Sigmoid colon (tissue), 4 donors: ENCODE measurements at regions not wholly inside any gene's neighbourhood (a gene's known extent, or its start where the extent isn't known, plus 50 kb on each side); places are given as distances from the start of the nearest gene placed in this dataset.

Experiments used
- CTCF ChIP-seq, 4 experiments: fragments of 450-650 bp in 3 of 4; fragments of 200-600 bp in 1 of 4; IDR thresholded peaks; one replicate each; pipeline ENCODE4 v1.5.1; 2016 to 2019; ENCODE audit warnings: antibody characterized with exemption in 4 of 4, mild to moderate bottlenecking in 3 of 4, moderate library complexity in 2 of 4
- EP300 ChIP-seq, 4 donors: sonication (generic); formaldehyde crosslinking; IDR thresholded peaks; one replicate each; pipeline ENCODE4 v1.6.1; 2017; ENCODE audit warnings: antibody characterized with exemption in 4 of 4
- POLR2A ChIP-seq, 2 donors: fragments of 450-650 bp; IDR thresholded peaks; one replicate each; pipeline ENCODE4 v1.6.1; 2016; ENCODE audit warnings: antibody characterized with exemption in 2 of 2, mild to moderate bottlenecking in 2 of 2, moderate library complexity in 2 of 2
- POLR2AphosphoS5 ChIP-seq, 4 donors: sonication (generic); formaldehyde crosslinking; IDR thresholded peaks; one replicate each; pipeline ENCODE4 v1.6.1; 2017; ENCODE audit warnings: antibody characterized with exemption in 4 of 4

- TF ChIP-seq CTCF (IDR thresholded peaks at IDR 0.05), result no peak
- TF ChIP-seq POLR2AphosphoS5 (IDR thresholded peaks at IDR 0.05), result no peak
- no peak for TF ChIP-seq POLR2A (IDR thresholded peaks at IDR 0.05)
- TF ChIP-seq EP300 (IDR thresholded peaks at IDR 0.05), result no peak
Observed at GRCh38 chr7:121448429-121448828, 52.3 kb upstream of the FAM3C start.
